ENCODE measurements at regions not wholly inside any gene's neighbourhood (a gene's known extent, or its start where the extent isn't known, plus 50 kb on each side); places are given as distances from the start of the nearest gene placed in this dataset.
A peak's percentile ranks its signal among the peaks of the same experiment; 100 is the strongest.

- no peak overlapping the region for H3K27ac Mint-ChIP-seq (ENCODE audit: unreplicated experiment)
- DNase-seq (ENCODE audit: low read depth, low spot score): peak; percentile 63
- H3K27me3 Mint-ChIP-seq (ENCODE audit: low read depth): no peaks in the 10 kb centered on the region
- no peak overlapping the region for H3K4me3 Mint-ChIP-seq
- no peaks in the 10 kb centered on the region for H3K9me3 Mint-ChIP-seq
- TF ChIP-seq CTCF (conservative IDR thresholded peaks at IDR 0.05): peak; percentile 87
- H3K4me1 Mint-ChIP-seq: peaks cover 17% of the 10 kb centered on the region
- no peaks in the 10 kb centered on the region for H3K36me3 Mint-ChIP-seq (ENCODE audit: low read depth)
Measured at GRCh38 chr13:107650081-107650701, 565.1 kb downstream of the LIG4 start.

- Mint-ChIP-seq H3K27me3 (ENCODE audit: low read depth) (no peaks in the 10 kb centered on the region), H3K27ac (ENCODE audit: unreplicated experiment) (no peak overlapping the region), H3K36me3 (ENCODE audit: low read depth) (no peaks in the 10 kb centered on the region), H3K4me1 (peaks cover 17% of the 10 kb centered on the region), H3K4me3 (no peak overlapping the region), H3K9me3 (no peaks in the 10 kb centered on the region)
- no peak for DNase-seq (ENCODE audit: low read depth, low spot score)
- no peak for TF ChIP-seq CTCF (conservative IDR thresholded peaks at IDR 0.05)
Measured at GRCh38 chr13:107649079-107649478, 566.3 kb downstream of the LIG4 start.

DNA sequence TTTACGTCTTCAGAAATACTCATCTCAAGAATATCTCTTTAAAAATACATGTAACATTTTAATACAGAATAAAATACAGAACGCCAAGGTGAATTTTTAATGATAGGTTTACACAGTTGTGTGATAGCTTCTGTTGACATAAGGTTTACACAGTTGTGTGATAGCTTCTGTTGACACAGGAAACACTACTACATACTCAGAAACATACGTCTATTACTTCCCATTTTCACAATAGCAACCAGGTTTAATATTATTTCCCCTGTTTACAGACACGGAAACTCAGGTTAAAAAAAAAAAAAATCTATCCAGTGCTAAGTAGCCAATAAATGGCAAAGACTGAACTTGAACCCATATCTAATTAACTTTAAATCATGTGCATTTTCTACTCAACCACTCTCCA is 571.2 kb downstream of the LIG4 start:
- Mint-ChIP-seq H3K9me3 (no peaks in the 10 kb centered on the region), H3K36me3 (ENCODE audit: low read depth) (no peaks in the 10 kb centered on the region), H3K4me3 (no peak overlapping the region), H3K27me3 (ENCODE audit: low read depth) (no peaks in the 10 kb centered on the region), H3K27ac (ENCODE audit: unreplicated experiment) (no peak overlapping the region), H3K4me1 (no peaks in the 10 kb centered on the region)
- DNase-seq (ENCODE audit: low read depth, low spot score): no peak
- TF ChIP-seq CTCF (conservative IDR thresholded peaks at IDR 0.05): no peak

DNA sequence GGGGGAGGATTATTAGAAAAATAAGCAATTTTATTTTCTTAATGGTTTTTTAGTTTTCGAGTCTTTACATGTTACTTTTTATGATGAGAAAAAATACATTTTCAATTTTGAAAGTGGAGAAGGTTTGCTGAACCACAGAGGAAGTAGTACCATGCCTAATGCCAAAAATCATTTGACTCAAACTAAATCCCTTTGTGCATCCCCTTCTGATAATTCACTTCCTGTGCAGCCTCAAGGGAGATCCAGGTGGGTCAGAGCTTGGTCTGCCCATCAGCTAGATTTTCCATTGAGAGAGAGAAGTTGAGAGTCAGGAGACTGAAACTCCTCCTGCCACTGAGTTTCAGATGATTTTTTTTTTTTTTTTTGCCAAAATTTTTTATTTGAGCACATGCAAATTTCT is 571.7 kb downstream of the LIG4 start:
- DNase-seq (ENCODE audit: low read depth, low spot score): no peak

GRCh38 chr13:107642831-107643230 is 572.5 kb downstream of the LIG4 start:
- TF ChIP-seq CTCF (conservative IDR thresholded peaks at IDR 0.05): no peak
- Mint-ChIP-seq H3K36me3 (ENCODE audit: low read depth) (no peaks in the 10 kb centered on the region), H3K27me3 (ENCODE audit: low read depth) (no peaks in the 10 kb centered on the region), H3K4me1 (no peaks in the 10 kb centered on the region), H3K9me3 (no peaks in the 10 kb centered on the region), H3K27ac (ENCODE audit: unreplicated experiment) (no peak overlapping the region), H3K4me3 (no peak overlapping the region)
- no peak for DNase-seq (ENCODE audit: low read depth, low spot score)

More for the DNA sequence above, 571.7 kb downstream of the LIG4 start:
- Mint-ChIP-seq H3K4me3 (no peak overlapping the region), H3K27me3 (ENCODE audit: low read depth) (no peaks in the 10 kb centered on the region), H3K36me3 (ENCODE audit: low read depth) (no peaks in the 10 kb centered on the region), H3K4me1 (no peaks in the 10 kb centered on the region), H3K9me3 (no peaks in the 10 kb centered on the region), H3K27ac (ENCODE audit: unreplicated experiment) (no peak overlapping the region)
- TF ChIP-seq CTCF (conservative IDR thresholded peaks at IDR 0.05): no peak

All from neural crest cell (in vitro differentiated cells).